HepG2 (cell line): ENCODE measurements at regions not wholly inside any gene's neighbourhood (a gene's known extent, or its start where the extent isn't known, plus 50 kb on each side); places are given as distances from the start of the nearest gene placed in this dataset.

Experiments
- ATAC-seq: fragments of 200-7000 bp; cut with Tn5 transposase; 3 replicates; pipeline ENCODE4 v1.9.1; 2020; ENCODE audit warnings: mild to moderate bottlenecking, moderate library complexity
- BruUV-seq: library from RNA; stranded (reverse); fragments of 400-500 nt; replicated peaks from 2 replicates; lab custom pipeline; 2021; lab: Mats Ljungman, UMichigan
- CTCF ChIA-PET: fragments of 300-600 bp; formaldehyde crosslinking; extraction: SDS; loops from one replicate; lab custom pipeline; 2021; ENCODE audit warnings: low total read pairs, inconsistent platforms, low intra/inter-chr PET ratio; lab: Yijun Ruan, JAX
- POLR2A ChIA-PET: fragments of 350-600 bp; sonication (Branson Sonifier 250); formaldehyde crosslinking; loops from one replicate; lab custom pipeline; 2020; ENCODE audit warnings: antibody characterized with exemption, inconsistent platforms; lab: Yijun Ruan, JAX
- DNase-seq: peaks from one replicate; pipeline ENCODE4 v3.0.0-alpha.2; 2015; ENCODE audit warnings: low spot score
- FAIRE-seq: peaks from 3 replicates; lab custom pipeline; 2011; peaks lifted over from hg19 to GRCh38; lab: Jason Lieb, UNC
- H2AFZ ChIP-seq: one replicate; pipeline ENCODE4 v1.6.1; 2011; ENCODE audit warnings: low read length, inconsistent platforms
- H3K27ac ChIP-seq: fragments of 300-600 bp; 3 replicates; pipeline ENCODE4 v1.8.0; 2011; ENCODE audit warnings: mixed run types, mild to moderate bottlenecking, mixed read lengths, low read length, inconsistent platforms; ENCODE audit not compliant: insufficient read depth; ENCODE audit errors: extremely low read length
- H3K27me3 ChIP-seq, 2 experiments: fragments of 200-600 bp in 1 of 2; 2 replicates in 1 of 2; 3 replicates in 1 of 2; pipeline versions ENCODE4 v1.6.0 to v1.8.0; 2011; ENCODE audit warnings: low read length in 2 of 2, mild to moderate bottlenecking in 2 of 2, moderate library complexity in 2 of 2, inconsistent platforms in 1 of 2; ENCODE audit not compliant: insufficient read depth in 2 of 2, control insufficient read depth in 1 of 2
- H3K36me3 ChIP-seq, 2 experiments: fragments of 200-600 bp in 1 of 2; replicated peaks in 1 of 2; 2 replicates in 1 of 2; 3 replicates in 1 of 2; pipeline versions ENCODE4 v1.5.1 to v1.8.0; 2011; ENCODE audit warnings: low read length in 2 of 2, inconsistent platforms in 1 of 2; ENCODE audit not compliant: insufficient read depth in 2 of 2, control insufficient read depth in 1 of 2
- H3K4me1 ChIP-seq: 2 replicates; pipeline ENCODE4 v1.5.1; 2012; ENCODE audit warnings: low read length, inconsistent platforms; ENCODE audit not compliant: insufficient read depth
- H3K4me2 ChIP-seq: 2 replicates; pipeline ENCODE4 v1.6.0; 2011; ENCODE audit warnings: low read depth, low read length, inconsistent platforms
- H3K4me3 ChIP-seq, 3 experiments: fragments of 200-600 bp in 1 of 3; sonication (generic), shearing (Covaris generic) in 1 of 3; replicated peaks in 1 of 3; 2 replicates each; pipeline ENCODE4 v1.5.1; 2011 to 2016; ENCODE audit warnings: low read length in 3 of 3, inconsistent platforms in 2 of 3, low read depth in 2 of 3, mild to moderate bottlenecking in 2 of 3, control low read depth in 1 of 3, mixed read lengths in 1 of 3; ENCODE audit not compliant: insufficient read depth in 1 of 3
- H3K79me2 ChIP-seq: one replicate; pipeline ENCODE4 v1.6.1; 2011; ENCODE audit warnings: low read length, inconsistent platforms; ENCODE audit not compliant: insufficient read depth
- H3K9ac ChIP-seq: 2 replicates; pipeline ENCODE4 v1.6.0; 2011; ENCODE audit warnings: mild to moderate bottlenecking, low read depth, low read length, inconsistent platforms; ENCODE audit not compliant: insufficient read depth
- H3K9me3 ChIP-seq: 2 replicates; pipeline ENCODE4 v1.5.1; 2012; ENCODE audit warnings: mild to moderate bottlenecking, low read length
- H4K20me1 ChIP-seq: 2 replicates; pipeline ENCODE4 v1.6.0; 2011; ENCODE audit warnings: inconsistent platforms, mild to moderate bottlenecking, low read length, moderate library complexity; ENCODE audit not compliant: insufficient read depth
- BATF2 ChIP-seq: sonication (generic); formaldehyde crosslinking; IDR thresholded peaks from 2 replicates; pipeline ENCODE4 v1.8.0; 2022; ENCODE audit warnings: mild to moderate bottlenecking, missing genetic modification reagents, moderate library complexity
- ETV6 ChIP-seq: sonication (generic); formaldehyde crosslinking; conservative IDR thresholded peaks from 2 replicates; pipeline ENCODE4 v1.4.0; 2020; ENCODE audit warnings: missing genetic modification reagents
- HES4 ChIP-seq: sonication (generic); formaldehyde crosslinking; IDR thresholded peaks from 2 replicates; pipeline ENCODE4 v1.9.0; 2021; ENCODE audit warnings: mild to moderate bottlenecking, missing genetic modification reagents, borderline replicate concordance
- NFAT5 ChIP-seq: sonication (generic); formaldehyde crosslinking; IDR thresholded peaks from 2 replicates; pipeline ENCODE4 v1.4.0; 2020; ENCODE audit warnings: missing genetic modification reagents
- PPARG ChIP-seq: conservative IDR thresholded peaks from 2 replicates; pipeline ENCODE4 v1.6.1; 2016; ENCODE audit warnings: missing biosample characterization, missing genetic modification reagents
- TBX2 ChIP-seq: sonication (generic); formaldehyde crosslinking; IDR thresholded peaks from 2 replicates; pipeline ENCODE4 v1.5.0; 2020; ENCODE audit warnings: missing genetic modification reagents, mild to moderate bottlenecking, borderline replicate concordance
- TEAD2 ChIP-seq: sonication (generic); formaldehyde crosslinking; IDR thresholded peaks from 2 replicates; pipeline ENCODE4 v1.9.0; 2021; ENCODE audit warnings: missing genetic modification reagents
- ZBTB7B ChIP-seq: sonication (generic); formaldehyde crosslinking; IDR thresholded peaks from 2 replicates; pipeline ENCODE4 v1.4.0; 2020; ENCODE audit warnings: missing genetic modification reagents
- WGBS: methylation state at CpG from one replicate; pipeline ENCODE4 v1.1.6; 2017; ENCODE audit warnings: low lambda C conversion rate; 5-methylcytosine and 5-hydroxymethylcytosine counted together
- in situ Hi-C: cut with HindIII; loops from 2 replicates; pipeline ENCODE4 v1.10.0; 2017; ENCODE audit warnings: low pct_unique_long_range_greater_than_20kb; ENCODE audit not compliant: extremely low pct_ligation_motif_present
- intact Hi-C: fragments of 100-400 bp; cut with micrococcal nuclease; formaldehyde crosslinking; loops from one replicate; pipeline ENCODE4 v1.10.0; 2022; ENCODE audit not compliant: unreplicated experiment

- ChIA-PET POLR2A (no interaction called here), CTCF (no interaction called here)
- peaks cover 5% of the 10 kb centered on the region; the same call in 1 of the 2 replicates for H3K9me3 ChIP-seq
- no peak for TF ChIP-seq PPARG (CRISPR knock-in tag)
- TF ChIP-seq TBX2: no peak
- TF ChIP-seq BATF2: no peak
- TF ChIP-seq TEAD2 (CRISPR knock-in tag): no peak
- TF ChIP-seq ZBTB7B (CRISPR knock-in tag): no peak
- no peak for TF ChIP-seq ETV6 (CRISPR knock-in tag)
- TF ChIP-seq NFAT5 (CRISPR knock-in tag): no peak
- TF ChIP-seq HES4 (CRISPR knock-in tag): no peak
- H3K79me2 ChIP-seq: no peaks in the 10 kb centered on the region
- no peak overlapping the region for H3K27ac ChIP-seq
- no peaks in the 10 kb centered on the region for H3K4me1 ChIP-seq
- no peak for ATAC-seq
- no peak overlapping the region for H3K4me2 ChIP-seq
- H2AFZ ChIP-seq: no peak overlapping the region
- in situ Hi-C loops (no loop called here), intact Hi-C loops (no loop called here)
- no peak for DNase-seq
- no peaks in the 10 kb centered on the region for H3K27me3 ChIP-seq
- WGBS: 16% methylated on average over 7 of the region's 7 CpGs
- no peaks in the 10 kb centered on the region for H4K20me1 ChIP-seq
- H3K4me3 ChIP-seq: no peak overlapping the region
- no peaks in the 10 kb centered on the region for H3K36me3 ChIP-seq
- BruUV-seq: no TSS peak
- FAIRE-seq: no peak
- no peak overlapping the region for H3K9ac ChIP-seq
Observed at GRCh38 chr4:175441256-175441655, 370.8 kb downstream of the GPM6A start.
